ENCODE measurements at regions not wholly inside any gene's neighbourhood (a gene's known extent, or its start where the extent isn't known, plus 50 kb on each side); places are given as distances from the start of the nearest gene placed in this dataset.
A peak's percentile ranks its signal among the peaks of the same experiment; 100 is the strongest.

DNA sequence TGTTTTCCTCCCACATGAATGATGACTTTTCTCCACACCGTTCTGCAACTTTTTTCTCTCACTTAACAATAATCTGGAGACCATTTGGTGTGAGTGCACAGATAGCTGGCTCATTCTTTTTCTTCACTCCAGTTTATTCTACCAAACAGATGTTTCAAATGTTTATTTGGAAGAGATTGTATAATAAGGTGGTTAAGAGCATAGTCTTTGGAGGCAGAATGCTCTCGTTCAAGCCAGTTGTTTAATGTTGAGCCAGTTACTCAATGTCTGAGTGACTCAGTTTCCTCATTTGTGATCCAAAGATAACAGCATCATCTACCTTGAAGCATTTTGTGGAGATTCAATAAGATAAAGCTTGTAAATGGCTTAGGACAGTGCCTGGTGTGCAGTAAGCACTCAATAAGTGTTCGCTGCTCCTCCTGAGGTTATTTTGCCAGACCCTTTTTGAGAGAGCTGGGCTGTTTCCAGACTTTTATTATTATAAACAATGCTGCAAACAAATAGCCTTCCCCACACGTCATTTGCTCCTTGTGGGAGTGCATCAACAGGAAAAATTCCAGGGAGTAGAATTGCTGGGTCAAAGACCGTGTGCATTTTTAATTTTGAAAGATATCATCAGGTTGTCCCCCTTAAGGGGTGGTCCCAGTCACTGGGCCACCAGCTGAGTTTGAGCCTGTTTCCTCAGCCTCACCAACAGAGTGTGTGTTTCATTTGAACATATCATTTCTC is 70.6 kb downstream of the VEGFA start:
- no peak for DNase-seq

DNA sequence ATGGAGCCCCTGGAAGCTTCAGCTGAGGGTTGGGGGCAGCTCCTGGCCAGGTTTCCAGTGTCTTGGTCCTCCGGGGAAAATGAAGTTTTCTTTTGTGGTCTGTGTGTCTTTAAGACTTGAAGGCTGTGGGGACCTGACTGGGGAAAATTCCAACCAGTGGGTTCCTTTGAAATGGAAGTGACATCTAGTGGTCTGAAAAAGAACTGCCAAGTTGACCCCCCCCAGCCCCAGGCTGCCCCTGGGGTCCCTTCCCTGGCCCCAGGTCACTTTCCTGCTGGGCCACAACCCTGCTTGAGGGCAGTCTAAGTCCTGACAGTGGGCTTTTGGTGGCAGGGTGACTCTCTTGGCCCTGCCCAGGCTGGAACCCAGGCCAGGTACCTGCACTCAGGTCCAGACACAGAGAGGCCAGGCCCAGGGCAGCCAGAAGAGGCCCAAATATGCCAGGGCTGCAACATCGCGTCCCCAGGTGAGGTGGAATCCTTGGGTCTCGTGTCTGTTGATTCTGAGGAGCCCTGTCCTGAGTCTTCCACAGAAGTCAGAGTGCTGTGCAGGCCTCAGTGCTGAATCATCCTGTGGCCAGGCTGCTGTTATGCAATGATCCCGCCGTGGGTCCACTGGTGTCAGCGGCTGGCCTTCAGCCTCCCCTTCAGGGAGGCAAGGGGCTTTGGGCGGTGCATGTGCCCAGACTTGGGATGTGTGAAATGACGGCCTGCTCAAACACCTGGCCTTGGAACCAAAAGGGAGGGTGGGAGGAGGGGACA is 68.4 kb downstream of the VEGFA start:
- peak; percentile 51 for DNase-seq

DNA sequence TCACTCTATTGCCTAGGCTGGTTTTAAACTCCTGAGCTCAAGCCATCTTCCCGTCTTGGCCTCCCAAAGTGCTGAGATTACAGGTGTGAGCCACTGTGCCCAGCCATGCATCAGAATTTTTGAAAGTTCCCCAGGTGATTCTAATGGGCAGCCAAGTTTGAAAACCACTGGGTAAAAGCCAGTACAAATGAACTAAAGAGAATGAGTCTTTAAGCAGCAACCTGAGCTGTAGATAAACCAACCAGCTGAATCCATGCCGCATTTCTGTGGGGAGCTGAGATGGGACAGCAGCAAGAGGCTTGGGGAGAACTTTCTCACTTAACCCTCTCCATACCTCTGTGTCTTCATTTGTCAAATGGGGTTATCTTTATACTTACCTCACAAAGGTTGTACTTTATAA is 67.5 kb downstream of the VEGFA start:
- DNase-seq, result no peak

DNA sequence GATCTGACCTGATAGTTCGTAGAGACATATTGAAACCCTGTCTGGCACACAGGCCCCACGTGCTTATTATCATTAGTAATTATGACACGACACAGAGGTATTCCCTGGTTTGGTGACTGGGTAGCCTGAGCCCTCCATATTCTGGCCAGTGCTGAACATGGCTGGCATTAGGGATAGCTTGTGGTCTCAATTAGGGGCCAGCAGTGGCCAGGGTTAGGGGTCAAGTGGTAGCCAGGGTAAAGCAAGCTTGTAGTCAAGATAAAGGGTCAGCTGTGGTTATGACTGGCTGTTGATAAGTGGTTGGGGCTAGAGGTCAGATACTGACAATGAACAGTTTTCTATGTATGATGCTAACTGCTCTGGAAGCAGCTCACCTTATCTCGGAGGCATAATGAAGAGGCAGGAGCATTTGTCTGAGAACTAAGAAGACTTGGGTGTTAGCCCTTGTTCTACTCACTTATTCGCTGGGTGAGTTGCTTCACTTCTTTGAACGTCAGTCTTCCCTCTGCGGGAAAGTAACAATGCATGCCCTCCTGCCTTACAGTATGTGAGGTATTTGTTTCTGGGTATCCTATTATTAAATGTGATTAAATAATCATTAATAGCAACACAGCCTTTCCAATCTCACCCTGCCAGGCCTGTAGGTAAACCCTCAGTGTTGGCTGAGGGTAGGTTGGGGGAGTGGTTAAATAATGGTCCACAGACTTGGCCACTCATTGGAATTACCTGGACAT is 66.7 kb downstream of the VEGFA start:
- DNase-seq, result no peak

All from RPMI8226 (cell line).